ENCODE measurements at regions not wholly inside any gene's neighbourhood (a gene's known extent, or its start where the extent isn't known, plus 50 kb on each side); places are given as distances from the start of the nearest gene placed in this dataset.

GRCh38 chr5:54761213-54761701 lies 224.1 kb downstream of the ESM1 start:
- TF ChIP-seq CTCF (IDR thresholded peaks at IDR 0.05) (no peak), POLR2AphosphoS5 (IDR thresholded peaks at IDR 0.05) (peak in 2 of 3 donors; percentile 29 to 62)

Data from stomach (tissue), 4 donors.